ENCODE measurements at regions not wholly inside any gene's neighbourhood (a gene's known extent, or its start where the extent isn't known, plus 50 kb on each side); places are given as distances from the start of the nearest gene placed in this dataset.

DNA sequence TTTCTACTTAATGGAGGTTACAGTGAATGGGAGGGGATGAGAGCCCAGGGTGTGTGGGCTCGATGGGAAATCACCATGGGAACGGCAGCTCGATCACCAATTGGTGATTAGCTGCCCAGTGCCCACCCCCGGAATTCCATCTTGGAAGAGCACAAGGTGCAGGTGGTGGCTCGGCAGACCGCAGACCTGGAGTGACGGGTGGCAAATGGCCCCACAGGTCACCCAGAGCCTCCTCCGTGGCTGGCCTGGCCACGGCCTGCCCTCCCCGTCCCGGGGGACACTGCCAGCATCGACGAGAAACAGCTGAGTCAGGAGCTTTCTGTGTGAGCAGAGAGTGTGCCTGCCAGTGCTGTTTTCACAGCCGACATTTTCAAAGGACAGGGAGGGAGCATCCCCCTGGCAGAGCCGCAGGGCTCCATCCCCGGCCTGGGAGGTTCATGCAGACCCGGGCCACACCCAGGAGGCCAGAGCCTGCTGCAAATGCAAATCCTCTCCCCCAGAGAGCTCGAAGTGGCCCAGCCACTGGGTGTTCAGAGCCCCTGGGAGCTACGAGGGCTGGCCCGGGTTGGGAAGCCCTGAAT, 176.4 kb upstream of the MYT1L start:
- no peaks in the 10 kb centered on the region for H3K36me3 Mint-ChIP-seq (ENCODE audit: low read depth)
- H3K27me3 Mint-ChIP-seq (ENCODE audit: low read depth): no peaks in the 10 kb centered on the region
- H3K4me1 Mint-ChIP-seq (ENCODE audit: low read depth): no peaks in the 10 kb centered on the region

DNA sequence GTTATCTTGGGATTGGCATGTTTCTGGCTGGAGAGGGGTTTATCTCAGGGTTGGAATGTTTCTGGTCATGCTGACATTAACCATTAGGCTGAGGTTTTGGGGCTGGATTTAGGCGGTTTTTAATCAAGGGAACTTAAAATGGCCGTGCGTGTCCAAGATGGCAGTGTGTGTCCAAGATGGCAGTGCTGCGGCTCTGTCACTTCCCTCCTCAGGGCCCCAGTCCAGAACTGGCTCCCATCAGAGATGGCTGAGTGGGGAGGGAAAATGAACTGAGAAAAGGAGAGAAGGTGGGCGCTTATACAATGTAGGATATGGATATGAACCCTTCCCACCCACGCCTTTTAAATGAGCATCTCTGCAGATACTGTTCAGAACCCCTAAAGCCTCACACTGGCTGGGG, 175.5 kb upstream of the MYT1L start:
- Mint-ChIP-seq H3K27ac (no peak overlapping the region), H3K4me1 (ENCODE audit: low read depth) (no peaks in the 10 kb centered on the region), H3K36me3 (ENCODE audit: low read depth) (no peaks in the 10 kb centered on the region), H3K9me3 (no peaks in the 10 kb centered on the region), H3K4me3 (no peak overlapping the region), H3K27me3 (ENCODE audit: low read depth) (no peaks in the 10 kb centered on the region)

More for the DNA sequence above, 176.4 kb upstream of the MYT1L start:
- no peak overlapping the region for H3K27ac Mint-ChIP-seq
- H3K4me3 Mint-ChIP-seq: no peak overlapping the region
- no peaks in the 10 kb centered on the region for H3K9me3 Mint-ChIP-seq

DNA sequence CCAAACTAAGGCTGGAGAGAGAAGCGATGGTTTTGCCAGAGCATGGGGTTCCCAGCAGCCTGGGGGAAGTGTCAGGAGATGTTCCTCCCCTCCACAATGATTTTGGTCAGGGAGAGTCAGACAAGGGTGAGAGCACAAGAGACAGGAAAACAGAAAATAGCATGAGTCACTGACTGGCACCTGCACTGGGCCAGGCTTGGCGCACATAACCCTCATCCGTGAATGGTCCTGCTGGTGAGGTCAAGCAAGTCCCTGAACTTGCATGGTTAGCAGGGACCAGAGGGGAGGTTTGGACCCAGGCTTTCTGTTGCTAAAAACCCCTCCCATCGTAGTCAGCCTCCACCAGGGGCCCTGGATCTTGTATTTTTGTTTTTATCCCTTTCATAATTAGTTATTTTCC, 174.5 kb upstream of the MYT1L start:
- no peak overlapping the region for H3K4me3 Mint-ChIP-seq
- no peak overlapping the region for H3K27ac Mint-ChIP-seq
- H3K9me3 Mint-ChIP-seq: no peaks in the 10 kb centered on the region
- no peaks in the 10 kb centered on the region for H3K4me1 Mint-ChIP-seq (ENCODE audit: low read depth)
- no peaks in the 10 kb centered on the region for H3K36me3 Mint-ChIP-seq (ENCODE audit: low read depth)
- H3K27me3 Mint-ChIP-seq (ENCODE audit: low read depth): no peaks in the 10 kb centered on the region

DNA sequence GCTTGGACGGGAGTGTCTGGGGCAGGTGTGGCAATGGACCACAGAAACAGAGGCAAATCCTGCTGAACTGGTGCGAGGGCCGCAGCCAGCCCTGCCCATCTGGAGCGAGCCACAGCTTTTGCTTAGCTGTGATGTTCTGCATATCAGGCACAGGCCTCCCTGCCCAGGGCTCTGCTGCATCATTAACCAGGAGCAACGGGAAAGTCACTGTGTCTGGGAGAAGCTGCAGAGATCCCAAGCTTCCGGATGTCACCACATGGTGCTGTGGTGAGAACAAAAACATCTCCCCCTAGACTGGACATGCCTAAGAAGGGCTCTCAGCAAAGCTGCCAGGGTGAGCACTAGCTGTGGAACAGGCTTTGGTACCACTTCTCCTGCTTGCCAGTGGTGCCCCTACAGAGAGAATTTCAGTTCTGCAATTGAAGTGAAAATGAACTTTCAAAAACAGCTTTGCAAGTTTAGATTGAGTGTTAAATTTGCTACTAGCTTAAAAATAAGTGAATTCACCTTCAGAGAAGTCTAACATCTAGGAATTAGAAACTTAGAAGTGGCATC, 172.9 kb upstream of the MYT1L start:
- H3K9me3 Mint-ChIP-seq: no peaks in the 10 kb centered on the region
- H3K27ac Mint-ChIP-seq: no peak overlapping the region
- no peaks in the 10 kb centered on the region for H3K36me3 Mint-ChIP-seq (ENCODE audit: low read depth)
- H3K4me1 Mint-ChIP-seq (ENCODE audit: low read depth): no peaks in the 10 kb centered on the region
- no peak overlapping the region for H3K4me3 Mint-ChIP-seq
- H3K27me3 Mint-ChIP-seq (ENCODE audit: low read depth): no peaks in the 10 kb centered on the region

DNA sequence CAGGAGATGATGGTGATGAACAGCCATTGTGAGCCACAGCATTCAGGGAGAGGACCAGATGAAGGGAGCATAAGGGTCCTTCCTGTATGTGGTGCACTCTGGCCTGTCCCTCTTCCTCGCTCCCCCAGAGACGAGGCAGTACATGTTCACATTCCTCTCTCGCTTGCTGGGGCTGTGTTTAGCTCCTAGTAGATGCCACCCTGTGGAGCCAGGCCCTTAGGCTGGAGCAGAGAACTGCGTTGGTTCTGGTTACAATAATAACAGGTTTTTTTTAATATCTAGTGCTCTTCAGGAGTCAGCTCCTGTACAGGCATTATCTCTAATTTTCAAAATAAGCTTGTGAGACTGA, 171.1 kb upstream of the MYT1L start:
- Mint-ChIP-seq H3K4me3 (no peak overlapping the region), H3K9me3 (no peaks in the 10 kb centered on the region), H3K27ac (no peak overlapping the region), H3K36me3 (ENCODE audit: low read depth) (no peaks in the 10 kb centered on the region), H3K27me3 (ENCODE audit: low read depth) (no peaks in the 10 kb centered on the region), H3K4me1 (ENCODE audit: low read depth) (no peaks in the 10 kb centered on the region)

DNA sequence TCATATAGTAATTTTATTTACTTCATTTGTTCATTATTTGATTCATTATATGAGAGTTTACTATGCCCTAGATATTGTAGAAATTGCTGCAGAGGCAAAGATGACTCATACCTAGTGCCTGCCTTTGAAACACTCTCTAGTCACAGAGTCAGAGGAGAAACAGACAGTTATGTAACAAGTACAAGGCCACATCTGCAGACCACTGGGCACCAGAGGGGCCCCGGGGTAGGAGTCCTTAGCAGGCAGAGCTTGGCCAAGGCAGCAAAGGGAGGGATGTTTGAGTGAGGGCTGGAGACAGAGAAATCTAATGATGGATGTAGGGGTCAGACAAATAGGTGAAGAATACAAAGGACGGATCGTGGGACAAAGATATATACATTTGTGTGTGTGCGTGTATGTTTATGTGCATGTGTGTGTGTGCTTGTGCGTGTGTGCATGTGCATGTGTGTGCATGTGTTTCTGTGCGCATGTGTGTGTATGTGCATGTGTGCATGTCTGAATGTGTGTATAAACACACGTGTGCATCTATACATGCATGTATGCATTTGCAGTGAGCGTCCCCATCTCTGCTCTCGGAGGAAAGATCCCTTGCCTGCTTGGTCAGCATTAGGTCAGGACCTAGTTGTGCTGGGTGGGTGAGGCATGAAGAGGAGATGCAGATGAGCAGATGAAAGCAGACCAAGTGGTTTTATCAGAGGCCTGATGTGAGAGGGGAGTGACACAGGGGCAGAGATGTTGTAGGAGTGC, 170.6 kb upstream of the MYT1L start:
- Mint-ChIP-seq H3K4me1 (ENCODE audit: low read depth) (no peaks in the 10 kb centered on the region), H3K27ac (no peak overlapping the region), H3K4me3 (no peak overlapping the region), H3K36me3 (ENCODE audit: low read depth) (no peaks in the 10 kb centered on the region), H3K9me3 (no peaks in the 10 kb centered on the region), H3K27me3 (ENCODE audit: low read depth) (no peaks in the 10 kb centered on the region)

DNA sequence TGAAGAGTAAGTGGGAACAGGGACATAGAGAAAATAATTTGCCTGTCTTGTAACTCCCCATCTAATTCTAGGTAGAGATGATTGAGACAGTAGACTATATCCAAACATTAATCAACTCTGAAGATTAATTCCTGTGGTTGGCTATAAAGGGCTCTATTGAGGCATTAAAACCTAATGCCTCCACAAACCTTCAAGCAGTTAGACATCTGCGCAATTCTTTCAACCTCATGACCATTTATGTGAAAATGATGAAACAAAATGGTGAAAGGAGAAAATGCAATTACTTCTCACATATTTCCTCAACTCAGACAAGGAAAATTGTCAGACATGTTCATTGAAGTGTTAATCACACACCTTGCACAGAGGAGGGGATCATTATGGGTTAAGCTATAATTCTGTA, 164.5 kb upstream of the MYT1L start:
- no peak overlapping the region for H3K4me3 Mint-ChIP-seq
- no peak overlapping the region for H3K27ac Mint-ChIP-seq
- no peaks in the 10 kb centered on the region for H3K27me3 Mint-ChIP-seq (ENCODE audit: low read depth)
- H3K9me3 Mint-ChIP-seq: no peaks in the 10 kb centered on the region
- no peaks in the 10 kb centered on the region for H3K4me1 Mint-ChIP-seq (ENCODE audit: low read depth)
- H3K36me3 Mint-ChIP-seq (ENCODE audit: low read depth): no peaks in the 10 kb centered on the region

DNA sequence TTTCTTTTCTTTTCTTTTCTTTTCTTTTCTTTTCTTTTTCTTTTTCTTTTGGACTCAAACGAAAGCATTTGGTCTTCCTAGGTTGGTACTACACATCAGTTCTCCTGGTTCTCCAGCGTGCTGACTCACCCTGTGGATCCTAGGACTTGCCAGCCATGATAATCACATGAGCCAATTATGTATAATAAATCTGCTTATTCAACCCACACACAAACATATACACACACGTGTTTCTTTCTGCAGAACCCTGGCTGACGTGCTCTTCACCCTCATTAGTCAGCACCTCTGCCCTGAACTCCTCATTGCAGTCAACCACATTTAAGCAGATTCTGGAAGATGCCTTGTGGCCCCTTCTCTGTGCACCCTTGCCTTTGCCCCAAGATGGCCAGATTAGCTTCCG, 162.4 kb upstream of the MYT1L start:
- no peaks in the 10 kb centered on the region for H3K4me1 Mint-ChIP-seq (ENCODE audit: low read depth)
- H3K27me3 Mint-ChIP-seq (ENCODE audit: low read depth): no peaks in the 10 kb centered on the region
- H3K4me3 Mint-ChIP-seq: no peak overlapping the region
- H3K36me3 Mint-ChIP-seq (ENCODE audit: low read depth): no peaks in the 10 kb centered on the region
- H3K27ac Mint-ChIP-seq: no peak overlapping the region
- no peaks in the 10 kb centered on the region for H3K9me3 Mint-ChIP-seq

DNA sequence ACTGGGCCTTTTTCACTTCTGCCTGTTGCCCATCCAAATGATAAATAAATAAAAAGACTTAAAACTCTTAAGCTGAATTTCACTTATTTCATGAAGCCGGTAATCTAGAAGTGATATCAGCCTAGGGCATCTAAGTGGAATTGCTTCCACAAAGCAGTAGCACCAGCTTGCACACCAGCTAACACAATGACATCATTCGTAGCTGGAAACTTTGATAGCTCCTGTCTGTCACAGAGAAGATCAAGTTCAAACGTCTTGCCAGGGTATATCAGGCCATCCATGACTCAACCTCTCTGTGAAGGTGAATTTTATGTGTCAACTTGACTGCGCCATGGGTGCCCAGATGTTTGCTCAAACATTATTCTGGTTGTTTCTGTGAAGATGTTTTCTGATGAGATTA, 161.7 kb upstream of the MYT1L start:
- Mint-ChIP-seq H3K4me3 (no peak overlapping the region), H3K27ac (no peak overlapping the region), H3K36me3 (ENCODE audit: low read depth) (no peaks in the 10 kb centered on the region), H3K27me3 (ENCODE audit: low read depth) (no peaks in the 10 kb centered on the region), H3K4me1 (ENCODE audit: low read depth) (no peaks in the 10 kb centered on the region), H3K9me3 (no peaks in the 10 kb centered on the region)

DNA sequence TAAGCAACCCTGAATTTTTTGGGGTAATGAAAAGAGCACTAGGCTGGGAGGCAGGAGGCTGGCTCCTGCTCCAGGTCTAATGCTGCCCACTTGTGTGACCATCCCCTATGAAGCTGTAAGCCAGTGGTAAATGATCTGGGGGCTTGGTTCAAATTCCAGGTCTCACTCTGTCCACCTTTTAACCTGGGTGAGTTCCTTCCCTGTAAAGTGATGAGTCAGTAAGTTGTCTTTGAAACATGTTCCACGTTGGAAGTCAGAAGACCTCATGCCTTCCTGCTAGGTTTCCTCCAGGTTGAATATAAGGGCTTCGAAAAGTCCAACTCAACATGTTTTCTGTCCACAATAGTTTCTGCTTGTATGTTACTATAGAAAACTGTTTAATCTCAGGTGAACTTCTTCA, 160.9 kb upstream of the MYT1L start:
- Mint-ChIP-seq H3K27ac (no peak overlapping the region), H3K9me3 (no peaks in the 10 kb centered on the region), H3K36me3 (ENCODE audit: low read depth) (no peaks in the 10 kb centered on the region), H3K27me3 (ENCODE audit: low read depth) (no peaks in the 10 kb centered on the region), H3K4me1 (ENCODE audit: low read depth) (no peaks in the 10 kb centered on the region), H3K4me3 (no peak overlapping the region)

DNA sequence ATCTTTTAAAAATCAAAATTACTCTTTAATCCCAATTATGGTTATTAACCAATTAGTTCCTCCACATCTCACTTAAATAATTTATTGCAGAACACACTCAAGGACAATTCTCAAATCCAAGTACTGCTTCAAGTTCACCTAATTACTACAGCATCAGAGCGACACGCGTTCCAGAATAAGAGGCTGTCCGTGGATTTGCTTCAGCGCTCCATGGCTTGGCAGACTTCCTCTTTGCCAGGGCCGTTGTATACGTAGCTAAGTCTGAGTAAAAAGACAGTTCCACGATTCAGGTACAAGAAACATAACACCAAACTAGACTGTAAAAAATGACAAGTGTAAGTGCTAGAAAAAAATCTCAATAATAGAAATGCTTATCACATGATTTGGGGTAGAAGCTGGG, 153.2 kb upstream of the MYT1L start:
- H3K4me1 Mint-ChIP-seq (ENCODE audit: low read depth): no peaks in the 10 kb centered on the region
- H3K27ac Mint-ChIP-seq: no peak overlapping the region
- H3K9me3 Mint-ChIP-seq: no peaks in the 10 kb centered on the region
- no peak overlapping the region for H3K4me3 Mint-ChIP-seq
- H3K27me3 Mint-ChIP-seq (ENCODE audit: low read depth): no peaks in the 10 kb centered on the region
- H3K36me3 Mint-ChIP-seq (ENCODE audit: low read depth): no peaks in the 10 kb centered on the region

DNA sequence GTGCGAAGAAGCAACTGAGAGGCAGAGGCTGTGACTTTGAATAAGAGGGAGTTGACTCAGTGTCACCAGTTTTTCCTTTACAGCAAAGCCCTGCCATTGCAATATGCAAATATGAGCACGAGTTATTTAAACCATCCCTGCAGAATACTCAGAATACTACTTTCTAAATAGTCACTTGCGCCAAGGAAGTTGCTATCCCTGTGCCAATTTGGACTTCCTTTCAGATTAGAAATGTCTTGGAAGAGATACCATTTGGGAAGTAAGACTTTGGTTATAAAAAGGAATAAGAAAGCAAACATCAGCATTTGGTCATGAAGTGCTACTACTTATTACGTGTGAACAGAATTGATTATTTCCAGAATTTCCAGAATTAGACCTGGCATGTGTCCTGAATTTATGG, 151.8 kb upstream of the MYT1L start:
- Mint-ChIP-seq H3K27ac (no peak overlapping the region), H3K9me3 (no peaks in the 10 kb centered on the region), H3K36me3 (ENCODE audit: low read depth) (no peaks in the 10 kb centered on the region), H3K4me3 (no peak overlapping the region), H3K4me1 (ENCODE audit: low read depth) (no peaks in the 10 kb centered on the region), H3K27me3 (ENCODE audit: low read depth) (no peaks in the 10 kb centered on the region)

DNA sequence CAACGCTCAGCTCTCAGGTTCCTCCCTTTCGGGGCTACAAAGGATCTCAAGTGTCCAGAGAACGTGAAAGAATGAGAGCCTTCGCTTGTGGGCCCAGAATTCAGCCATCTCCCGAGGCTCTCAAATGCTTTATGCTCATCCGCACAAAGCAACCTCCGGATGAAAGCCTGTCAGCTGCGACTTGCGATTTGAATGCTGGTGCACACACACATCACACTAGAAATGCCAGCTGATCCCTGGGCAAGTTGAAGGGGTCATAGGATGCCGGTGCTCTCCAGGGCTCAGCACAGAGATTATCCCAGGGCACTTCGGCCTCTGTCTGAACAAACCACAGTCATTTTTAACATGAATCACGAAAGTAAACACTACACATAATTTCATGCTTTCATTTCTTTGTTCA, 141.8 kb upstream of the MYT1L start:
- no peaks in the 10 kb centered on the region for H3K9me3 Mint-ChIP-seq

DNA sequence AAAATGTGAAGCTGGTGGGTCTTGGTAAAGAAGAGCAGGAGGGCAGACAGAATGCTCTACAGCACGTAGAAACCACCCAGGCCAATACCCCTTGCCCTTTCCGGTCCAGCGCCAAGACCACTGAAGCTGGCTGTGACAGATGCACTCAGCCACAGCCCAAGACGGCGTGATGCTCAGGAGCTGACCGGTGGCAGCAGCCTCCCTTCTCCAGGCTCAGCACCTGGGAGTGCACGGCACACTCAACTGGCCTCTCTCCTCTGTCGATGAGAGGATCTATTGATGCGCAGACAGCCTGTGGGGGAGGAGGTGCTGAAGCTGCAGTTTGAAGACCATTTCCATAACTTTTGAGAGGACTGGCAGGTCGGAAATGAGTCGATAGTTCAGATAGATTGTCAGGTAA, 141.0 kb upstream of the MYT1L start:
- Mint-ChIP-seq H3K4me3 (no peak overlapping the region), H3K27me3 (ENCODE audit: low read depth) (no peaks in the 10 kb centered on the region), H3K27ac (no peak overlapping the region), H3K36me3 (ENCODE audit: low read depth) (no peaks in the 10 kb centered on the region), H3K4me1 (ENCODE audit: low read depth) (no peaks in the 10 kb centered on the region), H3K9me3 (no peaks in the 10 kb centered on the region)

More for the DNA sequence above, 141.8 kb upstream of the MYT1L start:
- Mint-ChIP-seq H3K27ac (no peak overlapping the region), H3K36me3 (ENCODE audit: low read depth) (no peaks in the 10 kb centered on the region), H3K4me3 (no peak overlapping the region), H3K27me3 (ENCODE audit: low read depth) (no peaks in the 10 kb centered on the region), H3K4me1 (ENCODE audit: low read depth) (no peaks in the 10 kb centered on the region)

DNA sequence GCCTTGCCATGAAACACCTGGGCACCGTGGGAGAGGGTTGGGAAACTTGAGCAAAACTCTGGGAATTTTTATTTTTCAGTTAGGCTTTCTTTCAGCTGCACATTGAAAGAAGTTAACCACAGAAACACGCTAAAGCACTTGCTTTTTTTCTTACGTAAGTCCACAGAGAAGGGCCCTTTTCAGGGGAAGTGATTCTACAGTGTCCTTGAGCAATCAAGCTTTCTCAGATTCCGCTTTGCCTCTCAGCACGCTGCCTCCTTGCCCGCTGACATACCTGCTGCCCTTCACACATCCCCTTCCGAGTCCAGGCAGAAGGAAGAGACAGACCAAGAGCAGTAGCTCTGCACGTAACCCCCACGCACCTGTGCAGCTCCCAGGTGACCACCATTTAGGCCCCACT, 135.5 kb upstream of the MYT1L start:
- H3K4me3 Mint-ChIP-seq: no peak overlapping the region
- H3K27ac Mint-ChIP-seq: no peak overlapping the region
- no peaks in the 10 kb centered on the region for H3K9me3 Mint-ChIP-seq
- H3K4me1 Mint-ChIP-seq (ENCODE audit: low read depth): no peaks in the 10 kb centered on the region
- H3K27me3 Mint-ChIP-seq (ENCODE audit: low read depth): no peaks in the 10 kb centered on the region
- H3K36me3 Mint-ChIP-seq (ENCODE audit: low read depth): no peaks in the 10 kb centered on the region

Data from T-helper 1 cell treated with Interleukin-12 subunit alpha and Interleukin-12 subunit beta and Interleukin-4 antibody, amounts not matched to agents 30 μg/mL and 1 μg/mL, for 36 hours (primary cell).